VCaP (cell line): ENCODE measurements at regions not wholly inside any gene's neighbourhood (a gene's known extent, or its start where the extent isn't known, plus 50 kb on each side); places are given as distances from the start of the nearest gene placed in this dataset.
"Not testable (repeated sequence)": the region's sequence is repeated elsewhere in the genome, so short reads cannot be mapped to it uniquely, and the experiment has no call there.

Experiments
- H3K27ac ChIP-seq: fragments of 450-650 bp; 2 replicates; pipeline ENCODE4 v1.5.1; 2017
- TF ChIP-seq, protein P1 (sequence below): fragments of 450-650 bp; conservative IDR thresholded peaks from 2 replicates; pipeline ENCODE4 v1.5.1; 2017; ENCODE audit warnings: mild to moderate bottlenecking, moderate library complexity

- TF ChIP-seq, protein P1, sequence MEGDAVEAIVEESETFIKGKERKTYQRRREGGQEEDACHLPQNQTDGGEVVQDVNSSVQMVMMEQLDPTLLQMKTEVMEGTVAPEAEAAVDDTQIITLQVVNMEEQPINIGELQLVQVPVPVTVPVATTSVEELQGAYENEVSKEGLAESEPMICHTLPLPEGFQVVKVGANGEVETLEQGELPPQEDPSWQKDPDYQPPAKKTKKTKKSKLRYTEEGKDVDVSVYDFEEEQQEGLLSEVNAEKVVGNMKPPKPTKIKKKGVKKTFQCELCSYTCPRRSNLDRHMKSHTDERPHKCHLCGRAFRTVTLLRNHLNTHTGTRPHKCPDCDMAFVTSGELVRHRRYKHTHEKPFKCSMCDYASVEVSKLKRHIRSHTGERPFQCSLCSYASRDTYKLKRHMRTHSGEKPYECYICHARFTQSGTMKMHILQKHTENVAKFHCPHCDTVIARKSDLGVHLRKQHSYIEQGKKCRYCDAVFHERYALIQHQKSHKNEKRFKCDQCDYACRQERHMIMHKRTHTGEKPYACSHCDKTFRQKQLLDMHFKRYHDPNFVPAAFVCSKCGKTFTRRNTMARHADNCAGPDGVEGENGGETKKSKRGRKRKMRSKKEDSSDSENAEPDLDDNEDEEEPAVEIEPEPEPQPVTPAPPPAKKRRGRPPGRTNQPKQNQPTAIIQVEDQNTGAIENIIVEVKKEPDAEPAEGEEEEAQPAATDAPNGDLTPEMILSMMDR, result no peak
- no peak overlapping the region for H3K27ac ChIP-seq
These were observed 380.9 kb upstream of the SEMA3C start for GRCh38 chr7:81299711-81300110.

DNA sequence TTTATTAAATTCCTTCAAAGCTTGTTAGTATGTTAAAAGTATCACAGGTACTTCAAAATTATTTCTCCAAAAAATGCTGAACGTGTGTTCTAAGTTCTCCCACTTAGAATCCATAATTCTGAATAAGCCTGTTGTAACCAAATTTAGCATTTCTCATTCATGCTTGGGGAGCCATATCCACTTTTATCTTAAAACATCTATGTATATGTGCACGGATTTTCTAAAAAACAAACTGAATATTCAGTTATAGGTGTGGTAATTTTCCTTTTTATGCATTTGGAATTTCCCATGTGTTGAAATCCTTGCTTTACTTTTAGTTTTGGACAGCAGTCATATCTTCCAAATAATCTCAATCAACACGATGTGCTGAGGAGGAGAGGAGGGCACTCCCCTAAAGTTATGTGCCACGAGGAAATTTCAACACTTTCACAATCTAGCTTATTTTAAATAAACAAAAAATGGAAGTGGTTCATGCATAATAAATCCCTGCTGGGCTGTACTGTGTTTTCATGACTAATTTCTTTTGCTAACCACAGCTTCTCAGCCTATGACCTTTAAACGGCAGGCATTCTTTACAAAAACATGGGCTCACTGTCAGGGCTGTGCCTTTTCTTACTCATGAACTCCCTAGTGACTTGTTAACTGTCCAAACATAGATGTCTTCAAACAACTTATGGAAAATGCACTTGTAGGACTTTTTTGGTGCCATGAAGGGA is 380.3 kb upstream of the SEMA3C start:
- H3K27ac ChIP-seq, result no peak overlapping the region
- TF ChIP-seq, protein P1, result no peak

DNA sequence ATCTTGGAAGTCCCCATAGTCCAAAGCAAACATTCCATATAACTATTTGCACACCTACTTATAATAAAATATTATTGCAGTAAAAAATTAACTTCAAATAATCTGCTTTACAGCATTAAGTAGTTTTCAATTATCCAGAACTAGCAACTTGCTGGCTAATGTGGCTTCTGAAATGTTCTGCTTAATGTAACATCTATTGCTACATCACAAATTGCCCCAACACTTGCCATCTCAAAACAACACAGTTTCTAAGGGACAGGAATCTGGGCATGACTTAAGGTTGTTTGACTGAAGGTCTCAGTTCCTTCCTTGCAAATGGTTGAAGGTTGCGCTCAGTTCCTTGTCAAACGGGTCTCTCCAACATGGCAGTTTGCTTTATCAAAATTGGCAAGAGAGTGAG is 378.5 kb upstream of the SEMA3C start:
- TF ChIP-seq, protein P1, result no peak
- H3K27ac ChIP-seq, result no peak overlapping the region

DNA sequence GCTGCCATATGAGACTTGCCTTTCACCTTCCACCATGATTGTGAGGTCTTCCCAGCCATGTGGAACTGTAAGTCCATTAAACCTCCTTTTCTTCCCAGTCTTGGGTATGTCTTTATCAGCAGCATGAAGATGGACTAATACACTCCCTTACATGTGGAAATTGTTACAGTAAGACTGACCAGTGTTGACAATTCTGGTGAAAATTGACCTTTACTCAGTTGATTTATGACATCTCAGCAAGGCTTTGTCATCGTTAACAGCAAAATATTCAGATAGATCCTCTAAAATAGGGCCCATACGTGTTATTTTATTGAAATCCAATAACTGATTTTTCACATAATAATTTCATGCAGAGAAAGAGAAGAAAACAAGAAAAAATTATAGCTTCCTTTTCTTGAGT is 377.9 kb upstream of the SEMA3C start:
- no peak overlapping the region for H3K27ac ChIP-seq
- TF ChIP-seq, protein P1, result no peak

DNA sequence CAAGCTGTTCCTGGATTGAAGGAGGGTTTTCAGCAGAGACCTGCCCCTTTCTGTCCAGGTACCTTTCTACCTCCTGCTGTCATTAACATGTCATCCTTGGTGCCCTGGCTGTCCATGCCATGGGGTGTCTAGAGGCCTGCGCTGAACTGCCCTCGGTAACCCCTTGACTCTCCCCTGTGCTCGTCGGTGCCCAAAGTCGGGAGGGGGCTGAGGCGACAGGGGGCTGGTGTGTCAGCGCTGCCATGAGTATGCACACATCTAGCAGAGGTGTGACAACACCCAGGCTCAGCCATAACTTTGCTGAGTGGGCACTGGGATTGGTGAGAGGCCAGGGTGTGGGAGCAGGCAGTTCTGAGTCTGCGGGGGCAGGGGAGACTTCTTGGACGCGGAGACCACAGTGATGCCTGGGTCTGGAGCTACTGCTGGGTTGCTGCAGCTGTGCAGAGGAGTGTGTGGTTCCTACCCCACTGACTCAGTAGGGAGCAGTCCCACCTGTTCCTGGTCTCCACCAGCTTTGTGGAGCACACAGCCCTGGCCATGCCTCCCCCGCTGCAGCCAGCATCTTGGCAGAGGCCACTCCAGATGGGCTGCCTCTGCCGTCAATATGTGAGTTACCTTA is 376.2 kb upstream of the SEMA3C start:
- TF ChIP-seq, protein P1, result no peak
- H3K27ac ChIP-seq, result no peak overlapping the region

- TF ChIP-seq, protein P1, result no peak
- H3K27ac ChIP-seq, result no peak overlapping the region
These were observed 375.0 kb upstream of the SEMA3C start for GRCh38 chr7:81293806-81294205.

GRCh38 chr7:81286754-81287153 is 367.9 kb upstream of the SEMA3C start:
- H3K27ac ChIP-seq, result not testable (repeated sequence)
